T-helper 2 cell treated with Interferon-gamma antibody and Interleukin-4, amounts not matched to agents 5 μg/mL and 100 μg/mL, for 36 hours (primary cell): ENCODE measurements at regions not wholly inside any gene's neighbourhood (a gene's known extent, or its start where the extent isn't known, plus 50 kb on each side); places are given as distances from the start of the nearest gene placed in this dataset.

Source experiments
- DNase-seq: peaks from one replicate; pipeline ENCODE4 v3.0.0; 2021; ENCODE audit warnings: low spot score
- H3K27ac Mint-ChIP-seq: one replicate; pipeline ENCODE4 v1.8.0; 2021; ENCODE audit warnings: mild to moderate bottlenecking, mixed read lengths
- H3K27me3 Mint-ChIP-seq: one replicate; pipeline ENCODE4 v1.8.0; 2021; ENCODE audit warnings: low read depth, mixed read lengths
- H3K36me3 Mint-ChIP-seq: one replicate; pipeline ENCODE4 v1.8.0; 2021; ENCODE audit warnings: low read depth, mixed read lengths
- H3K4me1 Mint-ChIP-seq: one replicate; pipeline ENCODE4 v1.8.0; 2021; ENCODE audit warnings: low read depth, mixed read lengths
- H3K4me3 Mint-ChIP-seq: one replicate; pipeline ENCODE4 v1.8.0; 2022; ENCODE audit warnings: mild to moderate bottlenecking, moderate library complexity, mixed read lengths
- H3K9me3 Mint-ChIP-seq: one replicate; pipeline ENCODE4 v1.8.0; 2021; ENCODE audit warnings: mixed read lengths

- DNase-seq = no peak
- no peaks in the 10 kb centered on the region for H3K4me1 Mint-ChIP-seq
- no peaks in the 10 kb centered on the region for H3K36me3 Mint-ChIP-seq
- no peaks in the 10 kb centered on the region for H3K27me3 Mint-ChIP-seq
- H3K4me3 Mint-ChIP-seq = no peak overlapping the region
- H3K9me3 Mint-ChIP-seq = no peaks in the 10 kb centered on the region
- H3K27ac Mint-ChIP-seq = no peak overlapping the region
Measured at GRCh38 chr9:13428766-13429165, 149.3 kb upstream of the MPDZ start.

GRCh38 chr9:13427587-13427986, 148.1 kb upstream of the MPDZ start:
- no peaks in the 10 kb centered on the region for H3K27me3 Mint-ChIP-seq
- H3K9me3 Mint-ChIP-seq = no peaks in the 10 kb centered on the region
- H3K27ac Mint-ChIP-seq = no peak overlapping the region
- H3K36me3 Mint-ChIP-seq = no peaks in the 10 kb centered on the region
- H3K4me3 Mint-ChIP-seq = no peak overlapping the region
- DNase-seq = no peak
- H3K4me1 Mint-ChIP-seq = no peaks in the 10 kb centered on the region

GRCh38 chr9:13426606-13427005, 147.1 kb upstream of the MPDZ start:
- no peak overlapping the region for H3K27ac Mint-ChIP-seq
- no peak for DNase-seq
- no peaks in the 10 kb centered on the region for H3K4me1 Mint-ChIP-seq
- H3K27me3 Mint-ChIP-seq = no peaks in the 10 kb centered on the region
- H3K36me3 Mint-ChIP-seq = no peaks in the 10 kb centered on the region
- H3K4me3 Mint-ChIP-seq = no peak overlapping the region
- H3K9me3 Mint-ChIP-seq = no peaks in the 10 kb centered on the region

GRCh38 chr9:13424872-13425271, 145.4 kb upstream of the MPDZ start:
- Mint-ChIP-seq H3K27me3 (no peaks in the 10 kb centered on the region), H3K4me1 (no peaks in the 10 kb centered on the region), H3K27ac (no peak overlapping the region), H3K9me3 (no peaks in the 10 kb centered on the region), H3K4me3 (no peak overlapping the region), H3K36me3 (no peaks in the 10 kb centered on the region)
- no peak for DNase-seq

GRCh38 chr9:13424204-13424603, 144.7 kb upstream of the MPDZ start:
- Mint-ChIP-seq H3K4me1 (no peaks in the 10 kb centered on the region), H3K27ac (no peak overlapping the region), H3K27me3 (no peaks in the 10 kb centered on the region), H3K4me3 (no peak overlapping the region), H3K9me3 (no peaks in the 10 kb centered on the region), H3K36me3 (no peaks in the 10 kb centered on the region)
- DNase-seq = no peak

- no peak for DNase-seq
- no peaks in the 10 kb centered on the region for H3K36me3 Mint-ChIP-seq
- H3K27ac Mint-ChIP-seq = no peak overlapping the region
- H3K9me3 Mint-ChIP-seq = no peaks in the 10 kb centered on the region
- no peak overlapping the region for H3K4me3 Mint-ChIP-seq
- no peaks in the 10 kb centered on the region for H3K4me1 Mint-ChIP-seq
- H3K27me3 Mint-ChIP-seq = no peaks in the 10 kb centered on the region
Measured at GRCh38 chr9:13414349-13414748, 134.9 kb upstream of the MPDZ start.

- H3K4me3 Mint-ChIP-seq = no peak overlapping the region
- no peaks in the 10 kb centered on the region for H3K36me3 Mint-ChIP-seq
- H3K9me3 Mint-ChIP-seq = peaks cover 5% of the 10 kb centered on the region
- no peaks in the 10 kb centered on the region for H3K27me3 Mint-ChIP-seq
- H3K27ac Mint-ChIP-seq = no peak overlapping the region
- no peaks in the 10 kb centered on the region for H3K4me1 Mint-ChIP-seq
- DNase-seq = no peak
Measured at GRCh38 chr9:13412331-13412730, 132.8 kb upstream of the MPDZ start.

- no peaks in the 10 kb centered on the region for H3K27me3 Mint-ChIP-seq
- DNase-seq = no peak
- H3K36me3 Mint-ChIP-seq = no peaks in the 10 kb centered on the region
- peaks cover 8% of the 10 kb centered on the region for H3K9me3 Mint-ChIP-seq
- H3K4me3 Mint-ChIP-seq = no peak overlapping the region
- H3K27ac Mint-ChIP-seq = no peak overlapping the region
- no peaks in the 10 kb centered on the region for H3K4me1 Mint-ChIP-seq
Measured at GRCh38 chr9:13411791-13412190, 132.3 kb upstream of the MPDZ start.

- peaks cover 9% of the 10 kb centered on the region for H3K9me3 Mint-ChIP-seq
- H3K27me3 Mint-ChIP-seq = no peaks in the 10 kb centered on the region
- H3K36me3 Mint-ChIP-seq = no peaks in the 10 kb centered on the region
- no peak for DNase-seq
- H3K4me3 Mint-ChIP-seq = no peak overlapping the region
- no peaks in the 10 kb centered on the region for H3K4me1 Mint-ChIP-seq
- H3K27ac Mint-ChIP-seq = no peak overlapping the region
Measured at GRCh38 chr9:13410566-13411031, 131.1 kb upstream of the MPDZ start.

- Mint-ChIP-seq H3K4me1 (no peaks in the 10 kb centered on the region), H3K36me3 (peaks cover 1% of the 10 kb centered on the region), H3K27ac (no peak overlapping the region), H3K9me3 (peaks cover 14% of the 10 kb centered on the region), H3K4me3 (no peak overlapping the region), H3K27me3 (no peaks in the 10 kb centered on the region)
- no peak for DNase-seq
Measured at GRCh38 chr9:13397661-13398060, 118.2 kb upstream of the MPDZ start.

- no peak overlapping the region for H3K4me3 Mint-ChIP-seq
- H3K27ac Mint-ChIP-seq = no peak overlapping the region
- no peaks in the 10 kb centered on the region for H3K27me3 Mint-ChIP-seq
Measured at GRCh38 chr9:13397220-13397619, 117.7 kb upstream of the MPDZ start.

GRCh38 chr9:13396418-13396817, 116.9 kb upstream of the MPDZ start:
- Mint-ChIP-seq H3K36me3 (peaks cover 1% of the 10 kb centered on the region), H3K4me1 (no peaks in the 10 kb centered on the region), H3K27me3 (no peaks in the 10 kb centered on the region), H3K27ac (no peak overlapping the region), H3K9me3 (peaks cover 24% of the 10 kb centered on the region), H3K4me3 (no peak overlapping the region)
- DNase-seq = no peak

More at GRCh38 chr9:13397220-13397619, 117.7 kb upstream of the MPDZ start:
- no peaks in the 10 kb centered on the region for H3K4me1 Mint-ChIP-seq
- DNase-seq = no peak
- H3K36me3 Mint-ChIP-seq = peaks cover 1% of the 10 kb centered on the region
- peaks cover 17% of the 10 kb centered on the region for H3K9me3 Mint-ChIP-seq

- H3K4me1 Mint-ChIP-seq = no peaks in the 10 kb centered on the region
- no peak for DNase-seq
- H3K27ac Mint-ChIP-seq = no peak overlapping the region
- H3K9me3 Mint-ChIP-seq = peaks cover 31% of the 10 kb centered on the region
- no peaks in the 10 kb centered on the region for H3K27me3 Mint-ChIP-seq
- H3K4me3 Mint-ChIP-seq = no peak overlapping the region
- peaks cover 1% of the 10 kb centered on the region for H3K36me3 Mint-ChIP-seq
Measured at GRCh38 chr9:13395156-13395555, 115.7 kb upstream of the MPDZ start.

- H3K4me1 Mint-ChIP-seq = no peaks in the 10 kb centered on the region
- H3K27me3 Mint-ChIP-seq = no peaks in the 10 kb centered on the region
- DNase-seq = no peak
- H3K9me3 Mint-ChIP-seq = peaks cover 37% of the 10 kb centered on the region
- no peak overlapping the region for H3K4me3 Mint-ChIP-seq
- H3K36me3 Mint-ChIP-seq = no peaks in the 10 kb centered on the region
- no peak overlapping the region for H3K27ac Mint-ChIP-seq
Measured at GRCh38 chr9:13388157-13388556, 108.7 kb upstream of the MPDZ start.

GRCh38 chr9:13387734-13388067, 108.2 kb upstream of the MPDZ start:
- no peak for DNase-seq
- Mint-ChIP-seq H3K4me1 (no peaks in the 10 kb centered on the region), H3K4me3 (no peak overlapping the region), H3K27me3 (no peaks in the 10 kb centered on the region), H3K9me3 (peaks cover 37% of the 10 kb centered on the region), H3K36me3 (no peaks in the 10 kb centered on the region), H3K27ac (no peak overlapping the region)
